AG04450 (cell line): ENCODE measurements at regions not wholly inside any gene's neighbourhood (a gene's known extent, or its start where the extent isn't known, plus 50 kb on each side); places are given as distances from the start of the nearest gene placed in this dataset.
"Not testable (repeated sequence)": the region's sequence is repeated elsewhere in the genome, so short reads cannot be mapped to it uniquely, and the experiment has no call there.

ENCODE experiments used
- CTCF ChIA-PET: fragments of 300-600, 350-600 bp; formaldehyde crosslinking; extraction: SDS; loops from one replicate; lab custom pipeline; 2022; ENCODE audit warnings: antibody characterized with exemption, inconsistent platforms; lab: Charles Lee
- POLR2A ChIA-PET: fragments of 350-600 bp; formaldehyde crosslinking; extraction: SDS; loops from one replicate; lab custom pipeline; 2021; ENCODE audit warnings: antibody characterized with exemption, inconsistent platforms; lab: Yijun Ruan, JAX
- DNase-seq: peaks from one replicate; pipeline ENCODE4 v3.0.0-alpha.2; 2011; ENCODE audit warnings: low read depth, low spot score
- H3K27ac ChIP-seq: one replicate; pipeline ENCODE4 v1.5.1; 2012; ENCODE audit warnings: low read depth, low read length, control low read depth
- H3K27me3 ChIP-seq: one replicate; pipeline ENCODE4 v1.6.0; 2012; ENCODE audit warnings: low read length; ENCODE audit not compliant: control insufficient read depth, insufficient read depth
- H3K4me3 ChIP-seq: 2 replicates; pipeline ENCODE4 v1.5.1; 2011; ENCODE audit warnings: mild to moderate bottlenecking, low read depth, low read length, control low read depth
- H3K9me3 ChIP-seq: 2 replicates; pipeline ENCODE4 v1.5.1; 2012; ENCODE audit warnings: low read length; ENCODE audit not compliant: control insufficient read depth, insufficient read depth
- CTCF ChIP-seq: IDR thresholded peaks from 2 replicates; pipeline ENCODE4 v1.5.1; 2011; ENCODE audit warnings: low read depth, low read length, control low read depth, inconsistent platforms

- no peak for DNase-seq
- H3K4me3 ChIP-seq = no peak overlapping the region
- CTCF ChIA-PET = interaction anchor here (1.0 kb wide), 1 partner anchor 50 kb away, joined by 3 read pairs; no protein-coding TSS in a partner anchor
- peaks cover 4% of the 10 kb centered on the region for H3K27me3 ChIP-seq
- H3K27ac ChIP-seq = no peak overlapping the region
- POLR2A ChIA-PET = no interaction called here
- no peak for TF ChIP-seq CTCF
- no peaks in the 10 kb centered on the region for H3K9me3 ChIP-seq
Observed at GRCh38 chr3:72615182-72615581, 233.1 kb downstream of the SHQ1 start.

GRCh38 chr3:72614394-72615074 lies 233.7 kb downstream of the SHQ1 start:
- no peak for DNase-seq
- H3K27me3 ChIP-seq = peaks cover 4% of the 10 kb centered on the region
- no peak overlapping the region for H3K27ac ChIP-seq
- no peaks in the 10 kb centered on the region for H3K9me3 ChIP-seq
- no peak for TF ChIP-seq CTCF
- ChIA-PET POLR2A (no interaction called here), CTCF (interaction anchor here (1.0 kb wide), 1 partner anchor 51 kb away, joined by 3 read pairs; no protein-coding TSS in a partner anchor)
- H3K4me3 ChIP-seq = no peak overlapping the region

GRCh38 chr3:72613871-72614270 lies 234.4 kb downstream of the SHQ1 start:
- H3K27ac ChIP-seq = no peak overlapping the region
- H3K4me3 ChIP-seq = no peak overlapping the region
- H3K27me3 ChIP-seq = peaks cover 4% of the 10 kb centered on the region
- CTCF ChIA-PET = no interaction called here
- DNase-seq = no peak
- POLR2A ChIA-PET = no interaction called here
- TF ChIP-seq CTCF = no peak
- H3K9me3 ChIP-seq = no peaks in the 10 kb centered on the region

- POLR2A ChIA-PET = not testable (repeated sequence)
Observed at GRCh38 chr3:72609114-72609513, 239.1 kb downstream of the SHQ1 start.

GRCh38 chr3:72606005-72606800 lies 242.0 kb downstream of the SHQ1 start:
- Histone ChIP-seq H3K9me3 (no peaks in the 10 kb centered on the region), H3K27ac (no peak overlapping the region), H3K4me3 (no peak overlapping the region), H3K27me3 (peaks cover 27% of the 10 kb centered on the region)
- no peak for DNase-seq
- ChIA-PET POLR2A (no interaction called here), CTCF (no interaction called here)
- no peak for TF ChIP-seq CTCF

More at GRCh38 chr3:72609114-72609513, 239.1 kb downstream of the SHQ1 start:
- H3K27me3 ChIP-seq = peaks cover 14% of the 10 kb centered on the region
- CTCF ChIA-PET, H3K9me3 ChIP-seq, H3K27ac ChIP-seq, H3K4me3 ChIP-seq, DNase-seq: not testable (repeated sequence)
